HEK293 (cell line): ENCODE measurements at regions not wholly inside any gene's neighbourhood (a gene's known extent, or its start where the extent isn't known, plus 50 kb on each side); places are given as distances from the start of the nearest gene placed in this dataset.

ENCODE experiments used
- CTCF ChIP-seq: fragments of 450-650 bp; formaldehyde crosslinking; IDR thresholded peaks from 2 replicates; pipeline ENCODE4 v1.5.1; 2016; ENCODE audit warnings: missing biosample characterization, missing genetic modification characterization
- TCF7L2 ChIP-seq: IDR thresholded peaks from 2 replicates; pipeline ENCODE4 v1.6.1; 2011; ENCODE audit warnings: low read depth, mild to moderate bottlenecking, inconsistent platforms, low read length, moderate library complexity, borderline replicate concordance
- ZNF830 ChIP-seq: fragments of 450-650 bp; IDR thresholded peaks from 2 replicates; pipeline ENCODE4 v1.5.0; 2018; ENCODE audit warnings: missing biosample characterization, missing genetic modification characterization, low read depth, mild to moderate bottlenecking, moderate library complexity

DNA sequence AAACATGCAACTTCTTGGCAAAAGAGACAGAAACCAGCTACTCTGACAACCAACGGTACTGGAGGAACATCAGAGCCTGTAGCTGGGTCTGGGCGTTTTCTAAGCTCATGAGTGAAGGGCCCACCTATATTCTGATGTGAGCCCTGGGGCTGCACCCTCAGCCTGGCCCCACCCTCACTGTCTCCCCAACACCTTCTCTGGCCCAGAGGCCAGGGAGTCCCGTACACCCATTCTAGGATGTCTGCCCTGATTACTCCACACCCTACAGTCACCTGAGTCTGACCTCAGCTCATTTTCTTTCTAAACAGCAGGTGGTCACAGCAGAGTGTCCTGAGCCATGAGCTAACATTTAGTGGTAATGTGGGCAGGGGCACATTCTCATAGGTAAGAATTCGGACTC, 439.2 kb downstream of the MATN1 start:
- no peak for TF ChIP-seq TCF7L2
- no peak for TF ChIP-seq ZNF830 (tag by site-specific recombination)
- TF ChIP-seq CTCF (tag by site-specific recombination), result no peak
